HCT116 (cell line): ENCODE measurements at regions not wholly inside any gene's neighbourhood (a gene's known extent, or its start where the extent isn't known, plus 50 kb on each side); places are given as distances from the start of the nearest gene placed in this dataset.

Experiments
- CEBPB ChIP-seq: IDR thresholded peaks from 2 replicates; pipeline ENCODE4 v1.6.1; 2012; ENCODE audit warnings: low read depth
- CTCF ChIP-seq, 3 experiments: fragments of 200-600 bp in 1 of 3; sonication (generic) in 1 of 3; IDR thresholded peaks in 2 of 3; conservative IDR thresholded peaks in 1 of 3; 2 replicates each; pipeline ENCODE4 v1.5.1; 2012 to 2017; ENCODE audit warnings: low read depth in 2 of 3, low read length in 2 of 3, antibody characterized with exemption in 1 of 3, borderline replicate concordance in 1 of 3, control low read depth in 1 of 3, mild to moderate bottlenecking in 1 of 3, mixed read lengths in 1 of 3, mixed run types in 1 of 3, moderate library complexity in 1 of 3; ENCODE audit not compliant: insufficient read depth in 1 of 3
- EZH2 ChIP-seq: fragments of 200-600 bp; sonication (generic); IDR thresholded peaks from 2 replicates; pipeline ENCODE4 v1.6.1; 2017; ENCODE audit warnings: antibody characterized with exemption, mixed run types
- MAX ChIP-seq: IDR thresholded peaks from 2 replicates; pipeline ENCODE4 v1.6.1; 2012
- POLR2A ChIP-seq: IDR thresholded peaks from 2 replicates; pipeline ENCODE4 v1.7.0; 2011; ENCODE audit warnings: borderline replicate concordance; ENCODE audit not compliant: insufficient read depth, insufficient read length; ENCODE audit errors: extremely low read depth
- SRF ChIP-seq: IDR thresholded peaks from 2 replicates; pipeline ENCODE4 v1.6.1; 2012; ENCODE audit warnings: low read depth
- YY1 ChIP-seq: IDR thresholded peaks from 2 replicates; pipeline ENCODE4 v1.6.1; 2011; ENCODE audit warnings: low read length, low read depth, moderate library complexity, mild to moderate bottlenecking; ENCODE audit not compliant: insufficient replicate concordance; ENCODE audit errors: extremely low read depth
- ZFX ChIP-seq: fragments of 450-650 bp; IDR thresholded peaks from 2 replicates; pipeline ENCODE4 v1.6.1; 2017
- ZNF274 ChIP-seq: fragments of 200-500 bp; sonication (Bioruptor generic); IDR thresholded peaks from 2 replicates; pipeline ENCODE4 v1.6.1; 2014; ENCODE audit warnings: mild to moderate bottlenecking, low read depth, low read length, inconsistent platforms
- TF ChIP-seq, protein P1 (sequence below): IDR thresholded peaks from 2 replicates; pipeline ENCODE4 v1.6.1; 2011; ENCODE audit warnings: mild to moderate bottlenecking, low read length, moderate library complexity; ENCODE audit not compliant: insufficient replicate concordance; ENCODE audit errors: extremely low read depth
- TF ChIP-seq, protein P2 (sequence below): IDR thresholded peaks from 2 replicates; pipeline ENCODE4 v1.6.1; 2012

DNA sequence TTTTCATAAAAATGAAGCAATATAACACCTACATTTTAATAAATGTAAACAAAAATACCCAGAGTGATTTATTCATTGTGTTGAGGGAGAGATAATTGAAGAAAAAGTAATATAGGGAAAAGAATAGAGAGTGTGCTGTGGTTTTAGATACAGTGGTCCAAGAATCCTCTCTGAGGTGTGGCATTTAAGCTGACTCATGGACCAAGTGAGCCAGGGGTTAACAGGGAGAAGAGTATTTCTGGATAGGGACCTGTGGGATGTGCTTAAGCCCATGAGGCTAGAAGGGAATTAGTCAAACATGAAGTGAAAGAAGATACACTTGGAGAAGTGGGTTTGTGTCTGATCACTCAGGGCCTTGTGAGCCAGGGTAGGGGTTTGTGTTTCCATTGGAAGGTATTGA, 680.7 kb upstream of the GRM7 start:
- TF ChIP-seq SRF (no peak), YY1 (no peak), CTCF (IDR thresholded peaks at IDR 0.05 in 2 of 3, conservative IDR thresholded peaks at IDR 0.05 in 1 of 3; ENCODE audit: borderline replicate concordance in 1 of 3, insufficient read depth in 1 of 3, low read depth in 2 of 3, low read length in 2 of 3) (no peak), POLR2A (no peak), CEBPB (no peak), ZNF274 (no peak), MAX (no peak), EZH2 (no peak), ZFX (no peak)
- TF ChIP-seq, protein P1, sequence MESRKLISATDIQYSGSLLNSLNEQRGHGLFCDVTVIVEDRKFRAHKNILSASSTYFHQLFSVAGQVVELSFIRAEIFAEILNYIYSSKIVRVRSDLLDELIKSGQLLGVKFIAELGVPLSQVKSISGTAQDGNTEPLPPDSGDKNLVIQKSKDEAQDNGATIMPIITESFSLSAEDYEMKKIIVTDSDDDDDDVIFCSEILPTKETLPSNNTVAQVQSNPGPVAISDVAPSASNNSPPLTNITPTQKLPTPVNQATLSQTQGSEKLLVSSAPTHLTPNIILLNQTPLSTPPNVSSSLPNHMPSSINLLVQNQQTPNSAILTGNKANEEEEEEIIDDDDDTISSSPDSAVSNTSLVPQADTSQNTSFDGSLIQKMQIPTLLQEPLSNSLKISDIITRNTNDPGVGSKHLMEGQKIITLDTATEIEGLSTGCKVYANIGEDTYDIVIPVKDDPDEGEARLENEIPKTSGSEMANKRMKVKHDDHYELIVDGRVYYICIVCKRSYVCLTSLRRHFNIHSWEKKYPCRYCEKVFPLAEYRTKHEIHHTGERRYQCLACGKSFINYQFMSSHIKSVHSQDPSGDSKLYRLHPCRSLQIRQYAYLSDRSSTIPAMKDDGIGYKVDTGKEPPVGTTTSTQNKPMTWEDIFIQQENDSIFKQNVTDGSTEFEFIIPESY: no peak
- TF ChIP-seq, protein P2, sequence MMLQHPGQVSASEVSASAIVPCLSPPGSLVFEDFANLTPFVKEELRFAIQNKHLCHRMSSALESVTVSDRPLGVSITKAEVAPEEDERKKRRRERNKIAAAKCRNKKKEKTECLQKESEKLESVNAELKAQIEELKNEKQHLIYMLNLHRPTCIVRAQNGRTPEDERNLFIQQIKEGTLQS: no peak
